IgD-negative memory B cell (primary cell): ENCODE measurements at regions not wholly inside any gene's neighbourhood (a gene's known extent, or its start where the extent isn't known, plus 50 kb on each side); places are given as distances from the start of the nearest gene placed in this dataset.
"Not testable (repeated sequence)": the region's sequence is repeated elsewhere in the genome, so short reads cannot be mapped to it uniquely, and the experiment has no call there.

ENCODE experiments used
- H3K27ac Mint-ChIP-seq, 3 donors: one replicate each; pipeline ENCODE4 v1.8.0; 2020 to 2022; ENCODE audit warnings: mild to moderate bottlenecking in 3 of 3, mixed read lengths in 3 of 3, moderate library complexity in 1 of 3
- H3K27me3 Mint-ChIP-seq: one replicate; pipeline ENCODE4 v1.8.0; 2021; ENCODE audit warnings: mixed read lengths
- H3K36me3 Mint-ChIP-seq: one replicate; pipeline ENCODE4 v1.8.0; 2020; ENCODE audit warnings: mild to moderate bottlenecking, mixed read lengths
- H3K4me1 Mint-ChIP-seq, 3 donors: one replicate each; pipeline ENCODE4 v1.8.0; 2020 to 2022; ENCODE audit warnings: mixed read lengths in 3 of 3, mild to moderate bottlenecking in 1 of 3
- H3K4me3 Mint-ChIP-seq, 4 donors: one replicate each; pipeline ENCODE4 v1.8.0; 2020 to 2022; ENCODE audit warnings: mild to moderate bottlenecking in 4 of 4, mixed read lengths in 4 of 4, moderate library complexity in 3 of 4
- H3K9me3 Mint-ChIP-seq, 3 donors: one replicate each; pipeline ENCODE4 v1.8.0; 2020 to 2021; ENCODE audit warnings: mixed read lengths in 3 of 3, mild to moderate bottlenecking in 1 of 3

GRCh38 chr18:66329716-66330115 is 274.2 kb downstream of the CDH19 start:
- no peaks in the 10 kb centered on the region for H3K27me3 Mint-ChIP-seq
- no peaks in the 10 kb centered on the region for H3K4me1 Mint-ChIP-seq
- no peak overlapping the region for H3K4me3 Mint-ChIP-seq
- H3K27ac Mint-ChIP-seq, result no peak overlapping the region
- peaks cover 0 to 7% (median 0%) of the 10 kb centered on the region in 3 donors for H3K9me3 Mint-ChIP-seq
- H3K36me3 Mint-ChIP-seq, result no peaks in the 10 kb centered on the region

- no peaks in the 10 kb centered on the region for H3K4me1 Mint-ChIP-seq
- no peak overlapping the region for H3K4me3 Mint-ChIP-seq
- H3K27ac Mint-ChIP-seq, result no peak overlapping the region
- H3K9me3 Mint-ChIP-seq, result peaks cover 0 to 4% (median 0%) of the 10 kb centered on the region in 3 donors
- H3K27me3 Mint-ChIP-seq, result no peaks in the 10 kb centered on the region
- no peaks in the 10 kb centered on the region for H3K36me3 Mint-ChIP-seq
Observed at GRCh38 chr18:66328296-66328878, 275.5 kb downstream of the CDH19 start.

DNA sequence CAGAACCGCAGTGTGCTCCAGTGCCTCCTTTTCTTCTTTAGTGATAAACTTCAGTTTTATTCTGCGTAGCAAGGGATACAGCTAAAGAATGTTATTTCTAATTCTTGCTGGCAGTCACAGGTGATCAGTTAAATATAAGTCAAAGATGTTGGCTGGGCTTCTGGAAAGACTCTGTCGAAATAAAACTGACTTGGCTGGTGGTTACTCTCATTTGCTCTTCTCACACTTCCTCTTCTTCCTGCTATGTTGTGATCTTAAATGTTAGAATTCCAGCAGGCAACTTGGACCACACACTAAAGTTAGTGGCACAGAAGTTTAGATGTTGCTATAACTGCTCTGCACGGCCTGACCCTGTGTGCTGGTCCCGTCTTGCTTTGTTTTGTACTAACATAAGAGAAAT is 278.6 kb downstream of the CDH19 start:
- Mint-ChIP-seq H3K4me1 (no peaks in the 10 kb centered on the region), H3K36me3 (no peaks in the 10 kb centered on the region), H3K4me3 (no peak overlapping the region), H3K27ac (no peak overlapping the region), H3K9me3 (peaks cover 0 to 4% (median 2%) of the 10 kb centered on the region in 3 donors), H3K27me3 (no peaks in the 10 kb centered on the region)

- Mint-ChIP-seq H3K36me3 (no peaks in the 10 kb centered on the region), H3K4me1 (no peaks in the 10 kb centered on the region), H3K27me3 (no peaks in the 10 kb centered on the region), H3K27ac (no peak overlapping the region), H3K9me3 (peaks cover 0 to 4% (median 2%) of the 10 kb centered on the region in 3 donors), H3K4me3 (no peak overlapping the region)
Observed at GRCh38 chr18:66324616-66325015, 279.3 kb downstream of the CDH19 start.

GRCh38 chr18:66317243-66318090 is 286.4 kb downstream of the CDH19 start:
- Mint-ChIP-seq H3K36me3 (no peaks in the 10 kb centered on the region), H3K27me3 (no peaks in the 10 kb centered on the region), H3K4me1 (peaks cover 0 to 1% (median 0%) of the 10 kb centered on the region in 3 donors), H3K9me3 (peaks cover 2 to 8% (median 3%) of the 10 kb centered on the region in 3 donors), H3K4me3 (no peak overlapping the region), H3K27ac (no peak overlapping the region)

DNA sequence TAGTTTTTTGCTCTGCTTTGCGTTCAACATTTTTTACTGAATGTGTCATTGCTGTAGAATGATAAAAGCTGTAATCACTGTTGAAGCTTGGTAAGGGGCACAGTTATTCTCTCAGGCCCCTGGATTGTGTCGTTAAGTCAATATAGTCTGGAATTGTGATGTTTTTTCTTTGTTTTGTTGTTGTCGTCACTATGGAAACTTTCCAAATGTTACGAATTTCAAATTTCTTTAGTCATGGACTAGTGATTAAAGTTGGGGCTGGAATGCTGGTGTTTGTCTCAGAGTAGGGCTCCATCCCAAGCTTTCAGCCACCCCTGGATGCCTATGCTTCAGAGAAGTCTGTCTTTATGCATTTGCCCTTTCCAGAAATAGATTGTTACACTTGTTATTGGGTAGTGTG is 287.2 kb downstream of the CDH19 start:
- Mint-ChIP-seq H3K4me3 (no peak overlapping the region), H3K9me3 (peaks cover 2 to 8% (median 3%) of the 10 kb centered on the region in 3 donors), H3K36me3 (no peaks in the 10 kb centered on the region), H3K4me1 (peaks cover 0 to 1% (median 0%) of the 10 kb centered on the region in 3 donors), H3K27me3 (no peaks in the 10 kb centered on the region), H3K27ac (no peak overlapping the region)

DNA sequence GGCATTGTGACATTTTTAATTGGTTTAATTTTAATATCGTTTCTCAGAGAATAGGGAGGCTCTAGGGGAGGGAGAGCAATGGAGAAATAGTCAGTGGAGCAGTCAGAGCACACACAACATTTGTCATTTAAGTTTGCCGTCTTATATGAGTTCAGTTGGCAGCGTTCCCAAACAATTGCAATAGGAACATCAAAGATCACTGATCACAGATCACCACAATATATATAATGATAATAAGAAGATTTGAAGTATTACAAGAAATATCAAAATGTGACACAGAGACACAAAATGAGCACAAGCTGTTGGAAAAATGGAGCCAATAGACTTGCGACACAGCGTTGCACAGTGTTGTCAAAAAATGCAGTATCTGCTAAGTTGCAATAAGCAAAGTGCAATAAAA is 303.7 kb downstream of the CDH19 start:
- H3K9me3 Mint-ChIP-seq, result peaks cover 0 to 2% (median 0%) of the 10 kb centered on the region in 3 donors
- H3K27me3 Mint-ChIP-seq, result no peaks in the 10 kb centered on the region
- H3K27ac Mint-ChIP-seq, result no peak overlapping the region
- no peaks in the 10 kb centered on the region for H3K36me3 Mint-ChIP-seq
- no peak overlapping the region for H3K4me3 Mint-ChIP-seq
- H3K4me1 Mint-ChIP-seq, result no peaks in the 10 kb centered on the region

GRCh38 chr18:66280470-66280869 is 323.4 kb downstream of the CDH19 start:
- H3K4me3 Mint-ChIP-seq, result no peak overlapping the region
- peaks cover 0 to 1% (median 0%) of the 10 kb centered on the region in 3 donors for H3K9me3 Mint-ChIP-seq
- no peaks in the 10 kb centered on the region for H3K36me3 Mint-ChIP-seq
- H3K27ac Mint-ChIP-seq, result no peak overlapping the region
- H3K27me3 Mint-ChIP-seq, result no peaks in the 10 kb centered on the region
- no peaks in the 10 kb centered on the region for H3K4me1 Mint-ChIP-seq

DNA sequence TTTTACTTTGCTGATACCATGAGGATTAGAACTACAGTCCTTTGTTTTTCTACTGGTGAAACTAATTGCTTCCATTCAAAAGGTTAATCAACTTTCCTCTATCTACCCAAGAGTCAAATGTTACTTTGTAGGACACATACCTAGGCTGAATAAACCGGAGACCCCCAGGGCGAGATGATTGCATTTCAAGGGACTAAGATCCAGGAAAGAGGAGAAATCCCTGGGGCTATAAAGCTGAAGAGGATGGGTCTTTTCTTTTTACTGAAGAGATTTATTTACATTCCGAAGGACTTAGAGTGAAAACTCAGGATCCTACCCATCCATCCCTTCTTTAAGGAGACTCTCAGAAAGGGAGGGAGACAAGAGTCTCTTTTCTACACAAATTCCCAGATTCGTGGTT is 331.9 kb downstream of the CDH19 start:
- no peaks in the 10 kb centered on the region for H3K27me3 Mint-ChIP-seq
- H3K27ac Mint-ChIP-seq, result no peak overlapping the region
- peaks cover 5 to 17% (median 7%) of the 10 kb centered on the region in 3 donors for H3K9me3 Mint-ChIP-seq
- H3K4me1 Mint-ChIP-seq, result no peaks in the 10 kb centered on the region
- no peak overlapping the region for H3K4me3 Mint-ChIP-seq
- no peaks in the 10 kb centered on the region for H3K36me3 Mint-ChIP-seq

GRCh38 chr18:66264130-66264529 is 339.8 kb downstream of the CDH19 start:
- Mint-ChIP-seq H3K36me3 (peaks cover 1% of the 10 kb centered on the region), H3K27me3 (no peaks in the 10 kb centered on the region), H3K4me3 (peak overlapping the region in 1 of 4 donors; percentile 8), H3K9me3 (peaks cover 0 to 11% (median 4%) of the 10 kb centered on the region in 3 donors), H3K27ac (no peak overlapping the region), H3K4me1 (no peaks in the 10 kb centered on the region)

DNA sequence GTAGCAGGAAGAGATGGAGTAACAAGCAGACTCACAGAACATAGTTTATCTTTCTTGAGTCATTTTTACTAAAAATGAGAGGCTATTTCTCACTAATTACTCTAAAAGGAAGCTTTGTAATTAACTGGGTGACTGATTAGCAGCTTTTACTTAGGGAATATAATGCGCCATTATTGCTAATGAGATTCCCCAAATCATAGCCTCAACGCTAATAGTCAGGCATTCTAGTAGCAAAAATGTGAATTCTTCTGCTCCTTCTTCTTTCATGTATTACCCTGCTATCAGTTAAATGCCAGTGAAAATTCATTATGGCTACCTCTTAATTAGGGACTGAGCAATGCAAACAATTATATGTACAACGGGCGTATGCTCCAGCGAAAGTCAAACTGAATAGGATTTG is 349.8 kb downstream of the CDH19 start:
- H3K4me1 Mint-ChIP-seq, result no peaks in the 10 kb centered on the region
- H3K9me3 Mint-ChIP-seq, result peaks cover 2 to 6% (median 4%) of the 10 kb centered on the region in 3 donors
- H3K27ac Mint-ChIP-seq, result no peak overlapping the region
- no peak overlapping the region for H3K4me3 Mint-ChIP-seq
- H3K36me3 Mint-ChIP-seq, result no peaks in the 10 kb centered on the region
- H3K27me3 Mint-ChIP-seq, result no peaks in the 10 kb centered on the region

DNA sequence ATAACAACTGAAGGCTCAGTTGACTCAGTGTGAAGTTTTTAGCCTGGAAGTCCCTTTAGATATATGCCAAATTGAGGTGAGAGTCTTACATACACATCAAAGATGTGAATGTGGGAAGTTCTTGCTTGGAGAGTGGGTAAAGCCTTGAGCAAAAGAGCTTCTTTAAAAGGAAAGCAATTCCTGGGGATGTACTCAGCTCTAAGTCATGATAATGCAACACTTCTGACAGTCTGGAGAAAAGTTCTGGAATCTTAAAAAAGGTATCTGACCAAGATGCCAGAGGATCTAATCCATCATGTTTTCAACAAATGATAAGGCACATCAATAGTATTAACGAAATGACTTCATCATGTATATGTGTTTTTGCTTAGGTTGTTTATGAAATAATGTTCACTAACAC is 351.2 kb downstream of the CDH19 start:
- Mint-ChIP-seq H3K27ac (no peak overlapping the region), H3K27me3 (no peaks in the 10 kb centered on the region), H3K36me3 (no peaks in the 10 kb centered on the region), H3K9me3 (peaks cover 1 to 2% (median 2%) of the 10 kb centered on the region in 3 donors), H3K4me1 (no peaks in the 10 kb centered on the region), H3K4me3 (no peak overlapping the region)

DNA sequence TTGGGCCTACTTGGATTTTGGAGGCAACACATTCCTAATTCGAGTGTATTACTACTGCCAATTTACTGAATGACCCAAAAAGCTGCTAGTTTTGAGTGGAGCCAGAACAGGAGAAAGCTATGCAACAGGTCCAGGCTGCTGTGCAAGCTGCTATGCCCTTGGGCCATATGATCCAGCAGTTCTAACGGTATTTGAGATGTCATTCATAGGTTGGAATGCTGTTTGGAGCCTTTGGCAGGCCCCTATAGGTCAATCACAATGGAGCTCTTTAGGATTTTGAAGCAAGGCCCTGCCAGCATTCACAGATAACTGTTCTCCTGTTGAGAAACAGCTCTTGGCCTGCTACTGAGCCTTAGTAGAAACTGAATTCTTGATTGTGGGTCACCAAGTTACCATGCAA is 368.7 kb downstream of the CDH19 start:
- Mint-ChIP-seq H3K4me3 (no peak overlapping the region), H3K27me3 (no peaks in the 10 kb centered on the region), H3K4me1 (no peaks in the 10 kb centered on the region), H3K9me3 (peaks cover 0 to 3% (median 2%) of the 10 kb centered on the region in 3 donors), H3K27ac (no peak overlapping the region), H3K36me3 (no peaks in the 10 kb centered on the region)

GRCh38 chr18:66226782-66227181 is 377.1 kb downstream of the CDH19 start:
- H3K4me3 Mint-ChIP-seq, result no peak overlapping the region
- H3K4me1 Mint-ChIP-seq, result no peaks in the 10 kb centered on the region
- no peaks in the 10 kb centered on the region for H3K9me3 Mint-ChIP-seq
- no peak overlapping the region for H3K27ac Mint-ChIP-seq
- H3K36me3 Mint-ChIP-seq, result no peaks in the 10 kb centered on the region
- no peaks in the 10 kb centered on the region for H3K27me3 Mint-ChIP-seq

- H3K27me3 Mint-ChIP-seq, H3K4me1 Mint-ChIP-seq, H3K9me3 Mint-ChIP-seq, H3K36me3 Mint-ChIP-seq, H3K27ac Mint-ChIP-seq, H3K4me3 Mint-ChIP-seq: not testable (repeated sequence)
Observed at GRCh38 chr18:66223317-66223716, 380.6 kb downstream of the CDH19 start.

GRCh38 chr18:66222174-66222573 is 381.7 kb downstream of the CDH19 start:
- Mint-ChIP-seq H3K36me3 (no peaks in the 10 kb centered on the region), H3K9me3 (peaks cover 0 to 5% (median 2%) of the 10 kb centered on the region in 3 donors), H3K4me3 (no peak overlapping the region), H3K27me3 (no peaks in the 10 kb centered on the region), H3K27ac (no peak overlapping the region), H3K4me1 (no peaks in the 10 kb centered on the region)
